ENCODE measurements at regions not wholly inside any gene's neighbourhood (a gene's known extent, or its start where the extent isn't known, plus 50 kb on each side); places are given as distances from the start of the nearest gene placed in this dataset.

GRCh38 chr19:30070968-30071632 is 129.1 kb downstream of the URI1 start:
- ChIA-PET POLR2A (no interaction called here), CTCF (no interaction called here)
- no peak for DNase-seq (ENCODE audit: low read depth, low spot score)
- H3K4me3 ChIP-seq (ENCODE audit: low read depth, low read length): no peak overlapping the region
- TF ChIP-seq CTCF (IDR thresholded peaks at IDR 0.05; ENCODE audit: insufficient read depth, low read length, missing control alignments): no peak

- CTCF ChIA-PET: no interaction called here
- POLR2A ChIA-PET: no interaction called here
- TF ChIP-seq CTCF (IDR thresholded peaks at IDR 0.05; ENCODE audit: insufficient read depth, low read length, missing control alignments): no peak
- no peak overlapping the region for H3K4me3 ChIP-seq (ENCODE audit: low read depth, low read length)
- no peak for DNase-seq (ENCODE audit: low read depth, low spot score)
These were observed 129.8 kb downstream of the URI1 start for GRCh38 chr19:30071871-30072270.

- CTCF ChIA-PET: no interaction called here
- TF ChIP-seq CTCF (IDR thresholded peaks at IDR 0.05; ENCODE audit: insufficient read depth, low read length, missing control alignments): no peak
- POLR2A ChIA-PET: no interaction called here
- no peak overlapping the region for H3K4me3 ChIP-seq (ENCODE audit: low read depth, low read length)
- DNase-seq (ENCODE audit: low read depth, low spot score): no peak
These were observed 131.3 kb downstream of the URI1 start for GRCh38 chr19:30073152-30074000.

- ChIA-PET POLR2A (no interaction called here), CTCF (no interaction called here)
- no peak for TF ChIP-seq CTCF (IDR thresholded peaks at IDR 0.05; ENCODE audit: insufficient read depth, low read length, missing control alignments)
- no peak overlapping the region for H3K4me3 ChIP-seq (ENCODE audit: low read depth, low read length)
- DNase-seq (ENCODE audit: low read depth, low spot score): no peak
These were observed 132.1 kb downstream of the URI1 start for GRCh38 chr19:30074096-30074495.

GRCh38 chr19:30074741-30075715 is 133.0 kb downstream of the URI1 start:
- ChIA-PET POLR2A (no interaction called here), CTCF (no interaction called here)

More at GRCh38 chr19:30074741-30075715, 133.0 kb downstream of the URI1 start:
- H3K4me3 ChIP-seq (ENCODE audit: low read depth, low read length): no peak overlapping the region
- no peak for DNase-seq (ENCODE audit: low read depth, low spot score)
- TF ChIP-seq CTCF (IDR thresholded peaks at IDR 0.05; ENCODE audit: insufficient read depth, low read length, missing control alignments): no peak
